MM.1S (cell line): ENCODE measurements at regions not wholly inside any gene's neighbourhood (a gene's known extent, or its start where the extent isn't known, plus 50 kb on each side); places are given as distances from the start of the nearest gene placed in this dataset.

Experiments used
- DNase-seq: peaks from one replicate; pipeline ENCODE4 v3.0.0-alpha.2; 2015
- H2AFZ ChIP-seq: fragments of 300-600 bp; sonication (generic); 2 replicates; pipeline ENCODE4 v1.6.0; 2016; ENCODE audit warnings: antibody characterized with exemption, low read length
- H3F3A ChIP-seq: fragments of 300-600 bp; sonication (generic); 2 replicates; pipeline ENCODE4 v1.6.1; 2016; ENCODE audit warnings: mild to moderate bottlenecking, antibody characterized with exemption, low read length, moderate library complexity, mixed read lengths; ENCODE audit not compliant: insufficient read depth
- H3K27ac ChIP-seq: fragments of 300-600 bp; sonication (generic); 2 replicates; pipeline ENCODE4 v1.5.1; 2016; ENCODE audit warnings: mild to moderate bottlenecking, low read length
- H3K27me3 ChIP-seq: fragments of 300-600 bp; sonication (generic); replicated peaks from 2 replicates; pipeline ENCODE4 v1.6.0; 2016; ENCODE audit warnings: low read length; ENCODE audit not compliant: insufficient read depth
- H3K36me3 ChIP-seq: fragments of 300-600 bp; sonication (generic); replicated peaks from 2 replicates; pipeline ENCODE4 v1.6.1; 2016; ENCODE audit warnings: mild to moderate bottlenecking, low read length, mixed read lengths; ENCODE audit not compliant: insufficient read depth
- H3K4me1 ChIP-seq: fragments of 300-600 bp; sonication (generic); 2 replicates; pipeline ENCODE4 v1.6.1; 2016; ENCODE audit warnings: low read length, mixed read lengths
- H3K4me2 ChIP-seq: fragments of 300-600 bp; sonication (generic); 2 replicates; pipeline ENCODE4 v1.6.0; 2016; ENCODE audit warnings: low read depth, low read length
- H3K4me3 ChIP-seq: fragments of 300-600 bp; sonication (generic); 2 replicates; pipeline ENCODE4 v1.5.1; 2016; ENCODE audit warnings: low read length, mixed read lengths
- H3K79me2 ChIP-seq: fragments of 300-600 bp; sonication (generic); 2 replicates; pipeline ENCODE4 v1.6.1; 2016; ENCODE audit warnings: mixed run types, low read length, mixed read lengths
- H3K9ac ChIP-seq: fragments of 300-600 bp; sonication (generic); 2 replicates; pipeline ENCODE4 v1.6.1; 2016; ENCODE audit warnings: low read length, mixed read lengths
- H3K9me2 ChIP-seq: fragments of 300-600 bp; sonication (generic); replicated peaks from 2 replicates; pipeline ENCODE4 v1.6.1; 2016; ENCODE audit warnings: mild to moderate bottlenecking, low read length, mixed read lengths; ENCODE audit not compliant: insufficient read depth
- H3K9me3 ChIP-seq: fragments of 300-600 bp; sonication (generic); replicated peaks from 2 replicates; pipeline ENCODE4 v1.6.1; 2016; ENCODE audit warnings: mild to moderate bottlenecking, low read length, mixed read lengths; ENCODE audit not compliant: insufficient read depth
- H4K20me1 ChIP-seq: fragments of 300-600 bp; sonication (generic); 2 replicates; pipeline ENCODE4 v1.6.1; 2016; ENCODE audit warnings: mild to moderate bottlenecking, low read length, moderate library complexity, mixed read lengths; ENCODE audit not compliant: insufficient read depth
- CTCF ChIP-seq: fragments of 300-600 bp; sonication (generic); IDR thresholded peaks from 2 replicates; pipeline ENCODE4 v1.5.1; 2016; ENCODE audit warnings: antibody characterized with exemption, low read length, mixed read lengths
- EZH2 ChIP-seq: fragments of 300-600 bp; sonication (generic); optimal IDR thresholded peaks from 2 replicates; pipeline ENCODE3; 2017; ENCODE audit warnings: low read depth, mild to moderate bottlenecking, antibody characterized with exemption, low read length, mixed read lengths
- EZH2phosphoT487 ChIP-seq: fragments of 300-600 bp; sonication (generic); IDR thresholded peaks from 2 replicates; pipeline ENCODE4 v1.6.1; 2018; ENCODE audit warnings: antibody characterized with exemption, low read length

- H3K4me2 ChIP-seq, result no peak overlapping the region
- TF ChIP-seq EZH2phosphoT487 (no peak), EZH2 (no peak)
- no peaks in the 10 kb centered on the region for H3K27me3 ChIP-seq
- no peaks in the 10 kb centered on the region for H3K79me2 ChIP-seq
- H4K20me1 ChIP-seq, result no peaks in the 10 kb centered on the region
- no peak overlapping the region for H2AFZ ChIP-seq
- H3K9me2 ChIP-seq, result no peaks in the 10 kb centered on the region
- no peaks in the 10 kb centered on the region for H3F3A ChIP-seq
- H3K27ac ChIP-seq, result no peak overlapping the region
- DNase-seq, result no peak
- no peak overlapping the region for H3K4me3 ChIP-seq
- no peaks in the 10 kb centered on the region for H3K36me3 ChIP-seq
- no peaks in the 10 kb centered on the region for H3K9me3 ChIP-seq
- no peaks in the 10 kb centered on the region for H3K4me1 ChIP-seq
- H3K9ac ChIP-seq, result no peak overlapping the region
These were observed 699.5 kb downstream of the DSC3 start for GRCh38 chr18:30343090-30343489.

- Histone ChIP-seq H3K4me3 (no peak overlapping the region), H3K9me2 (no peaks in the 10 kb centered on the region), H3F3A (no peaks in the 10 kb centered on the region), H3K9ac (no peak overlapping the region), H3K36me3 (no peaks in the 10 kb centered on the region), H3K27me3 (no peaks in the 10 kb centered on the region), H2AFZ (no peak overlapping the region), H3K79me2 (no peaks in the 10 kb centered on the region), H3K4me1 (no peaks in the 10 kb centered on the region), H3K27ac (no peak overlapping the region), H3K9me3 (no peaks in the 10 kb centered on the region), H3K4me2 (no peak overlapping the region), H4K20me1 (no peaks in the 10 kb centered on the region)
- DNase-seq, result no peak
- TF ChIP-seq CTCF (no peak), EZH2phosphoT487 (no peak), EZH2 (no peak)
These were observed 699.9 kb downstream of the DSC3 start for GRCh38 chr18:30342675-30343074.

- Histone ChIP-seq H3K9me2 (no peaks in the 10 kb centered on the region), H3K79me2 (no peaks in the 10 kb centered on the region), H3K4me2 (no peak overlapping the region), H3K9me3 (no peaks in the 10 kb centered on the region), H3F3A (no peaks in the 10 kb centered on the region), H3K4me1 (no peaks in the 10 kb centered on the region), H3K36me3 (no peaks in the 10 kb centered on the region), H3K27me3 (no peaks in the 10 kb centered on the region), H3K27ac (no peak overlapping the region), H3K4me3 (no peak overlapping the region), H3K9ac (no peak overlapping the region), H2AFZ (no peak overlapping the region), H4K20me1 (no peaks in the 10 kb centered on the region)
- no peak for DNase-seq
- TF ChIP-seq CTCF (no peak), EZH2phosphoT487 (no peak), EZH2 (no peak)
These were observed 707.8 kb downstream of the DSC3 start for GRCh38 chr18:30334781-30335180.

- no peak for DNase-seq
- no peaks in the 10 kb centered on the region for H3F3A ChIP-seq
- H3K4me1 ChIP-seq, result no peaks in the 10 kb centered on the region
- no peak overlapping the region for H3K4me2 ChIP-seq
- no peaks in the 10 kb centered on the region for H3K9me2 ChIP-seq
- no peak overlapping the region for H2AFZ ChIP-seq
- H3K27me3 ChIP-seq, result no peaks in the 10 kb centered on the region
- no peak overlapping the region for H3K9ac ChIP-seq
- no peaks in the 10 kb centered on the region for H3K36me3 ChIP-seq
- H3K27ac ChIP-seq, result no peak overlapping the region
- no peaks in the 10 kb centered on the region for H3K9me3 ChIP-seq
- H3K79me2 ChIP-seq, result no peaks in the 10 kb centered on the region
- H4K20me1 ChIP-seq, result no peaks in the 10 kb centered on the region
- TF ChIP-seq EZH2 (no peak), EZH2phosphoT487 (no peak), CTCF (no peak)
- H3K4me3 ChIP-seq, result no peak overlapping the region
These were observed 709.2 kb downstream of the DSC3 start for GRCh38 chr18:30333310-30333709.
